ENCODE measurements at regions not wholly inside any gene's neighbourhood (a gene's known extent, or its start where the extent isn't known, plus 50 kb on each side); places are given as distances from the start of the nearest gene placed in this dataset.

DNA sequence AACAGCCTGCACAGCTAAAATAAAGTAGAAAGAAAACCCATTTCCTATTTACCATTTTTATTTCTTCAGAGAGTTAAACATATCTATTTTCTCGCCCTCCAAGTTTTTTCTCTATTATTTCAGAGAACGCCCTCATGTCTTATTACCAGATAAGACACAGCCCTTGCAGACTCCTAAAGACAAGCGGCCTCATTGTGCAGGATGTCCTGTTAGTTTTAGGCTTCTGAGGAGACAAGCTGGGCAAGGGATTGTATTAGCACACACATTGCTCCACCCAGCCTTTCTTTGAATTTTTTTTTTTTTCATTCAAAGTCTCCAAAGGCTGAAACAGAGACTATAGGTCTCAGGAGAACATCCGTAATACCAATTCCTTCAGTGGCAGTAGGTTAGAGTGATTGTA is 101.8 kb upstream of the UBL3 start:
- TF ChIP-seq, protein P1, sequence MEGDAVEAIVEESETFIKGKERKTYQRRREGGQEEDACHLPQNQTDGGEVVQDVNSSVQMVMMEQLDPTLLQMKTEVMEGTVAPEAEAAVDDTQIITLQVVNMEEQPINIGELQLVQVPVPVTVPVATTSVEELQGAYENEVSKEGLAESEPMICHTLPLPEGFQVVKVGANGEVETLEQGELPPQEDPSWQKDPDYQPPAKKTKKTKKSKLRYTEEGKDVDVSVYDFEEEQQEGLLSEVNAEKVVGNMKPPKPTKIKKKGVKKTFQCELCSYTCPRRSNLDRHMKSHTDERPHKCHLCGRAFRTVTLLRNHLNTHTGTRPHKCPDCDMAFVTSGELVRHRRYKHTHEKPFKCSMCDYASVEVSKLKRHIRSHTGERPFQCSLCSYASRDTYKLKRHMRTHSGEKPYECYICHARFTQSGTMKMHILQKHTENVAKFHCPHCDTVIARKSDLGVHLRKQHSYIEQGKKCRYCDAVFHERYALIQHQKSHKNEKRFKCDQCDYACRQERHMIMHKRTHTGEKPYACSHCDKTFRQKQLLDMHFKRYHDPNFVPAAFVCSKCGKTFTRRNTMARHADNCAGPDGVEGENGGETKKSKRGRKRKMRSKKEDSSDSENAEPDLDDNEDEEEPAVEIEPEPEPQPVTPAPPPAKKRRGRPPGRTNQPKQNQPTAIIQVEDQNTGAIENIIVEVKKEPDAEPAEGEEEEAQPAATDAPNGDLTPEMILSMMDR (IDR thresholded peaks at IDR 0.05; ENCODE audit: unreplicated experiment) = no peak
- ChIA-PET CTCF (no interaction called here), POLR2A (no interaction called here)
- no TSS peak for BruUV-seq (replicated peaks)
- Mint-ChIP-seq H3K4me3 (ENCODE audit: unreplicated experiment) (no peak overlapping the region), H3K36me3 (ENCODE audit: insufficient read depth, unreplicated experiment) (no peaks in the 10 kb centered on the region), H3K9me3 (ENCODE audit: unreplicated experiment) (no peaks in the 10 kb centered on the region), H3K4me1 (ENCODE audit: insufficient read depth, unreplicated experiment) (no peaks in the 10 kb centered on the region), H3K27ac (ENCODE audit: low read depth, unreplicated experiment) (no peak overlapping the region), H3K27me3 (ENCODE audit: insufficient read depth, unreplicated experiment) (peaks cover 14% of the 10 kb centered on the region)
- no peak for DNase-seq (ENCODE audit: unreplicated experiment)
- intact Hi-C loops (cut with micrococcal nuclease) = no loop called here

DNA sequence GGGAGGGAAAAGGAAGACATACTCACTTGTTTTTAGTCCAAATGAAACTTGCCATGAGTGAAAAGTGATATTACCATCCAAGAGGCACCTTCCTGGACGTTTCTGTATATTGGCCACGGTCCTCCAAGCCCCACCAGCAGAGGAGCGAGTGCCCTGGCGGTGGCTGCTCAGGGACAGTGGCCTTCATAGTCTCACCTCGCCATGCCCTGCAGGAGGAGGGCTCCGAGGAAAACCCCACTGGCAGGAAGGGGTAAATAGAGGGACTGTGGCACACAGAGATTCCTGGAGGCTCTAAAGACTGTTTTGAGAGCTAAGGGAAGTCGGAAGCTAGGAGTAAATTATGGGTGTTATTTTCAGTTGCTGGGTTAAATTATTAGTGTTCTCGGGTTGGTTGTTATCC is 98.4 kb upstream of the UBL3 start:
- no peak overlapping the region for H3K27ac Mint-ChIP-seq (ENCODE audit: low read depth, unreplicated experiment)
- intact Hi-C loops (cut with micrococcal nuclease) = no loop called here
- no TSS peak for BruUV-seq (replicated peaks)
- H3K4me1 Mint-ChIP-seq (ENCODE audit: insufficient read depth, unreplicated experiment) = no peaks in the 10 kb centered on the region
- no peaks in the 10 kb centered on the region for H3K36me3 Mint-ChIP-seq (ENCODE audit: insufficient read depth, unreplicated experiment)
- no peak for DNase-seq (ENCODE audit: unreplicated experiment)
- no peak overlapping the region for H3K4me3 Mint-ChIP-seq (ENCODE audit: unreplicated experiment)
- POLR2A ChIA-PET = interaction anchor here (0.7 kb wide), 1 partner anchor 99 kb away, joined by 3 read pairs; no protein-coding TSS in a partner anchor
- no peaks in the 10 kb centered on the region for H3K27me3 Mint-ChIP-seq (ENCODE audit: insufficient read depth, unreplicated experiment)
- CTCF ChIA-PET = no interaction called here
- H3K9me3 Mint-ChIP-seq (ENCODE audit: unreplicated experiment) = no peaks in the 10 kb centered on the region
- TF ChIP-seq, protein P1 (IDR thresholded peaks at IDR 0.05; ENCODE audit: unreplicated experiment) = no peak

DNA sequence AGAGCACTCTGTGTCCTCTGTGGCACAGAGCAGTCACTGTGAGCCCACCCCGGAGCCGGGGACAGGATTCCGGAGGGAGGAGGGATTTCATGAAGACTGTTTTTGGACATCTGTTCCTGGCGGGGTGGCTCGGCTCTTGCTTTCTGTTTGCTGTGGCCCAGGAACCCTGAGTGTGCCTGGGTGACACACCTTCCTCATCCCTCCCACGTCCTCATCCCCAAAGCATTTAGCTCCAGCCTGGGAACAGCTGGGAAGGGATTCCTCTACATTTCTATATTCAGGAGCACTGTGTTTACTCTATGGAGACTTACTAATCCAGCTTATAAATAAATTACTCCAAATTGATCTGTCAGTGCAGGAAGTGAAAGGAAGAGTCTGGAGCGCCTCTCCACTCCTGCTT is 97.8 kb upstream of the UBL3 start:
- no peaks in the 10 kb centered on the region for H3K36me3 Mint-ChIP-seq (ENCODE audit: insufficient read depth, unreplicated experiment)
- DNase-seq (ENCODE audit: unreplicated experiment) = no peak
- ChIA-PET POLR2A (interaction anchor here (0.7 kb wide), 1 partner anchor 99 kb away, joined by 3 read pairs; no protein-coding TSS in a partner anchor), CTCF (no interaction called here)
- no peak overlapping the region for H3K4me3 Mint-ChIP-seq (ENCODE audit: unreplicated experiment)
- TF ChIP-seq, protein P1 (IDR thresholded peaks at IDR 0.05; ENCODE audit: unreplicated experiment) = no peak
- H3K27ac Mint-ChIP-seq (ENCODE audit: low read depth, unreplicated experiment) = no peak overlapping the region
- no peaks in the 10 kb centered on the region for H3K9me3 Mint-ChIP-seq (ENCODE audit: unreplicated experiment)
- no peaks in the 10 kb centered on the region for H3K27me3 Mint-ChIP-seq (ENCODE audit: insufficient read depth, unreplicated experiment)
- intact Hi-C loops (cut with micrococcal nuclease) = no loop called here
- no TSS peak for BruUV-seq (replicated peaks)
- no peaks in the 10 kb centered on the region for H3K4me1 Mint-ChIP-seq (ENCODE audit: insufficient read depth, unreplicated experiment)

DNA sequence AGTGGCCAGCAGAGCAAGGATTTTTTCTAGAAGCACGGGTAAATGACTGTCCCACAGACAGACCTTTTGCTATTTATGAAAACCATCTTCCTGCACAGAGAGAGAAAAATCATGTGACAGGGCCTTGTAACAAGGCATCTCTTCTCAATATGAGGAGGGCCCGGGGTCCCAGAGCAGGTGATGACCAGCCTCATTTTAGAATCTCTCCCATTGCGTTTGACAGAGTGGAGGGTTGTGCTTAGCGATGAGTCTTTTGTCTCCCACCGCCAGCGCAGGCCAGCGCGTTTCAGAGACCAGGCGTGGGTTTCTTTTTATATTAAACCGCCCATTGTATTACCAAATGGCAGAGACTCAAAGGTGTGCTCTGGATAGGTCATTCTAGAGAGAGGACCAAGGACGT is 97.4 kb upstream of the UBL3 start:
- ChIA-PET CTCF (no interaction called here), POLR2A (no interaction called here)
- Mint-ChIP-seq H3K4me1 (ENCODE audit: insufficient read depth, unreplicated experiment) (no peaks in the 10 kb centered on the region), H3K36me3 (ENCODE audit: insufficient read depth, unreplicated experiment) (no peaks in the 10 kb centered on the region), H3K4me3 (ENCODE audit: unreplicated experiment) (no peak overlapping the region), H3K27me3 (ENCODE audit: insufficient read depth, unreplicated experiment) (no peaks in the 10 kb centered on the region), H3K9me3 (ENCODE audit: unreplicated experiment) (no peaks in the 10 kb centered on the region), H3K27ac (ENCODE audit: low read depth, unreplicated experiment) (no peak overlapping the region)
- BruUV-seq (replicated peaks) = no TSS peak
- intact Hi-C loops (cut with micrococcal nuclease) = no loop called here
- TF ChIP-seq, protein P1 (IDR thresholded peaks at IDR 0.05; ENCODE audit: unreplicated experiment) = no peak
- DNase-seq (ENCODE audit: unreplicated experiment) = no peak

Measured in MCF 10A (cell line).